Adrenal gland (tissue), 5 donors: ENCODE measurements at regions not wholly inside any gene's neighbourhood (a gene's known extent, or its start where the extent isn't known, plus 50 kb on each side); places are given as distances from the start of the nearest gene placed in this dataset.

Experiments
- CTCF ChIP-seq, 6 experiments: fragments of 450-650 bp in 4 of 6; fragments of 200-600 bp in 2 of 6; sonication (generic) in 1 of 6; IDR thresholded peaks; 1 replicate in 5 of 6; 2 replicates in 1 of 6; pipeline versions ENCODE4 v1.5.1 to v1.8.0; 2016 to 2021; ENCODE audit warnings: antibody characterized with exemption in 6 of 6, mild to moderate bottlenecking in 2 of 6, moderate library complexity in 1 of 6
- POLR2A ChIP-seq, 2 donors: fragments of 450-650 bp; IDR thresholded peaks; one replicate each; pipeline ENCODE4 v1.6.1; 2017; ENCODE audit warnings: antibody characterized with exemption in 2 of 2, mild to moderate bottlenecking in 2 of 2, moderate library complexity in 1 of 2
- donor health status: DM: no; HTN: no; CAD: no.

DNA sequence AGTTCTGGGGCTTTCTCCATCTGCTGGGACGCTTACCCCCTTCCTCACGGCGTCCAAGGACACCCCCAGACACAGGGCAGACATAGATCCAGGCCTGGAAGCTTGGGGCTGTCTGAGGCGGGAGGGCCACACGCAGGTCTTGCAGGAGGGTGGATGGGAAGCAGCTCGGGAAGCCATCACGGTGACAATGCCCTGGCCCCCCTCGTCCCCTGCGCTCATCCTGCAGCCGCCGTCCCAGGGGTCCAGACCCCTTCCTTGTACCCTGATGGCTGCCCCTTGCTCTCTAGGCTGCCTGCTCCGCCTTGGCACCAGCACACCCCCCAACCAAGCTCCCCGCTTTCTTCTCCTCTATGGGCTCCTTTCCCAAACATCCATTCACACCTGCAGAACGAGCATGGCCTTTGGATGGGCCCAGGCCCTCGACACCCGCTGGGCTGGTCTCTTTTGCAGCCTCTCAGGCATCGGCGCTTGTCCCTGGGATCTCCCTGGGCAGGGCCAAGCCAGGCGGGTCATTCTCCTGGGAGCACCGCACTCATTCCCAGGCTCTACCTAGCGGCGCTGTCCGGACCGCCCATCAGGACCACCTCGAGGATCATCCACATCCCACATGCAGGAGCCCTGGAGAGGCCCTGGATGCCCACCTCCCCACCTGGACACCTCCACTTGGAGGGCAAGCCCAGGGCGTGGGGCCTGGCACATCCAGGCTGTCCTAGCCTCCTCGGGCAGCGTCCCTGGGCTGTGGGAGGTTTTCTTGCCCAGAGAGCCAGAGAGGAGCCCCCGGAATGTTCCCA, 274.9 kb downstream of the NDUFA10 start:
- TF ChIP-seq CTCF (IDR thresholded peaks at IDR 0.05) (no peak), POLR2A (IDR thresholded peaks at IDR 0.05) (no peak)
